Naive thymus-derived CD4-positive, alpha-beta T cell (primary cell): ENCODE measurements at regions not wholly inside any gene's neighbourhood (a gene's known extent, or its start where the extent isn't known, plus 50 kb on each side); places are given as distances from the start of the nearest gene placed in this dataset.

Experiments used
- ATAC-seq: fragments of 150-1000 bp; cut with Tn5 transposase; 2 replicates; pipeline ENCODE4 v1.10.0; 2021; ENCODE audit warnings: mild to moderate bottlenecking, moderate library complexity
- CTCF ChIA-PET: fragments of 350-600 bp; sonication (Branson Sonifier 250); formaldehyde crosslinking; loops from one replicate; lab custom pipeline; 2021; ENCODE audit warnings: antibody characterized with exemption; lab: Charles Lee
- POLR2A ChIA-PET: fragments of 350-600 bp; sonication (Branson Sonifier 250); formaldehyde crosslinking; loops from one replicate; lab custom pipeline; 2021; ENCODE audit warnings: antibody characterized with exemption, inconsistent platforms; lab: Charles Lee
- DNase-seq, 9 donors: peaks; one replicate each; pipeline versions ENCODE4 v3.0.0 to v3.0.0-alpha.2; 2020 to 2022; ENCODE audit warnings: mixed read lengths in 1 of 9
- H3K27ac ChIP-seq: one replicate; pipeline ENCODE4 v1.7.0; 2013; ENCODE audit warnings: mild to moderate bottlenecking, low read depth, low read length, moderate library complexity
- H3K27me3 ChIP-seq, 2 donors: one replicate each; pipeline ENCODE4 v1.7.0; 2013; ENCODE audit warnings: low read length in 2 of 2, mild to moderate bottlenecking in 2 of 2, moderate library complexity in 2 of 2; ENCODE audit not compliant: control insufficient read depth in 2 of 2, insufficient read depth in 2 of 2
- H3K36me3 ChIP-seq, 3 experiments: 1 replicate in 2 of 3; 2 replicates in 1 of 3; pipeline ENCODE4 v1.7.0; 2013; ENCODE audit warnings: low read length in 3 of 3, mild to moderate bottlenecking in 3 of 3, moderate library complexity in 1 of 3; ENCODE audit not compliant: insufficient read depth in 3 of 3, control insufficient read depth in 2 of 3
- H3K4me1 ChIP-seq, 2 donors: one replicate each; pipeline ENCODE4 v1.7.0; 2013; ENCODE audit warnings: low read length in 2 of 2, mild to moderate bottlenecking in 2 of 2, moderate library complexity in 1 of 2; ENCODE audit not compliant: control insufficient read depth in 2 of 2, insufficient read depth in 2 of 2
- H3K4me3 ChIP-seq: 2 replicates; pipeline ENCODE4 v1.7.0; 2013; ENCODE audit warnings: mild to moderate bottlenecking, low read length
- H3K9me3 ChIP-seq, 3 experiments: 1 replicate in 2 of 3; 2 replicates in 1 of 3; pipeline ENCODE4 v1.7.0; 2013; ENCODE audit warnings: low read length in 3 of 3; ENCODE audit not compliant: control insufficient read depth in 2 of 3
- H3K27ac Mint-ChIP-seq, 9 donors: one replicate each; pipeline ENCODE4 v1.8.0; 2020 to 2022; ENCODE audit warnings: mixed read lengths in 9 of 9, mild to moderate bottlenecking in 8 of 9, moderate library complexity in 5 of 9, inconsistent platforms in 2 of 9
- H3K27me3 Mint-ChIP-seq, 5 donors: one replicate each; pipeline ENCODE4 v1.8.0; 2021 to 2022; ENCODE audit warnings: mixed read lengths in 5 of 5, mild to moderate bottlenecking in 1 of 5
- H3K36me3 Mint-ChIP-seq, 5 donors: one replicate each; pipeline ENCODE4 v1.8.0; 2020 to 2022; ENCODE audit warnings: mixed read lengths in 5 of 5, mild to moderate bottlenecking in 3 of 5, inconsistent platforms in 1 of 5
- H3K4me1 Mint-ChIP-seq, 7 donors: one replicate each; pipeline ENCODE4 v1.8.0; 2020 to 2022; ENCODE audit warnings: mixed read lengths in 7 of 7, mild to moderate bottlenecking in 3 of 7, inconsistent platforms in 1 of 7
- H3K4me3 Mint-ChIP-seq, 10 donors: one replicate each; pipeline ENCODE4 v1.8.0; 2020 to 2022; ENCODE audit warnings: mild to moderate bottlenecking in 10 of 10, mixed read lengths in 10 of 10, moderate library complexity in 6 of 10, inconsistent platforms in 2 of 10
- H3K9me3 Mint-ChIP-seq, 11 donors: one replicate each; pipeline ENCODE4 v1.8.0; 2020 to 2022; ENCODE audit warnings: mixed read lengths in 11 of 11, mild to moderate bottlenecking in 4 of 11, inconsistent platforms in 1 of 11, moderate library complexity in 1 of 11
- intact Hi-C, 2 donors: fragments of 100-400 bp; cut with micrococcal nuclease; formaldehyde crosslinking; loops; one replicate each; pipeline ENCODE4 v1.15.1; 2023

DNA sequence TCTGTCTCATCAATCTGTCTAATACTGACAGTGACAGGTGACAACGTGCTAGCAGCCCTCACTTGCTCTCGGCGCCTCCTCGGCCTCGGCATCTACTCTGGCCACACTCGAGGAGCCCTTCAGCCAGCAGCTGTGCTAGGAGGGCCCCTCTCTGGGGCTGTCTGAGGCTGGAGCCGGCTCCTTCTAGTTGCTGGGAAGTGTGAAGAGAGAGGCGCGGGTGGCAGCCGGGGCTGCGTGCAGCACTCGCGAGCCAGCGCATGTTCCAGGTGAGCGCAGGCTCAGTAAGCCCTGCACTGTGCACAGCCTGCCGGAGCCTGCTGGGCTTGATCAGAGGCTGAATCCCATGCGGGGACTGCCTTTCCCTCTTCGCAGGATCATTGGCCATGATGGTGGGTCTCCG, 330.7 kb downstream of the CDH10 start:
- intact Hi-C loops, result no loop called here
- DNase-seq (no peak), ATAC-seq (no peak)
- ChIA-PET CTCF (no interaction called here), POLR2A (no interaction called here)
- peaks cover 0 to 6% (median 0%) of the 10 kb centered on the region in 5 donors for H3K36me3 Mint-ChIP-seq
- Histone ChIP-seq H3K27ac (no peak overlapping the region), H3K4me1 (no peaks in the 10 kb centered on the region), H3K36me3 (no peaks in the 10 kb centered on the region), H3K9me3 (peaks cover 0 to 6% (median 0%) of the 10 kb centered on the region in 3 experiments), H3K27me3 (no peaks in the 10 kb centered on the region), H3K4me3 (no peak overlapping the region)
- H3K27me3 Mint-ChIP-seq, result no peaks in the 10 kb centered on the region
- H3K4me1 Mint-ChIP-seq, result no peaks in the 10 kb centered on the region
- H3K4me3 Mint-ChIP-seq, result no peak overlapping the region
- H3K27ac Mint-ChIP-seq, result no peak overlapping the region
- peaks cover 6 to 63% (median 32%) of the 10 kb centered on the region in 11 donors for H3K9me3 Mint-ChIP-seq

DNA sequence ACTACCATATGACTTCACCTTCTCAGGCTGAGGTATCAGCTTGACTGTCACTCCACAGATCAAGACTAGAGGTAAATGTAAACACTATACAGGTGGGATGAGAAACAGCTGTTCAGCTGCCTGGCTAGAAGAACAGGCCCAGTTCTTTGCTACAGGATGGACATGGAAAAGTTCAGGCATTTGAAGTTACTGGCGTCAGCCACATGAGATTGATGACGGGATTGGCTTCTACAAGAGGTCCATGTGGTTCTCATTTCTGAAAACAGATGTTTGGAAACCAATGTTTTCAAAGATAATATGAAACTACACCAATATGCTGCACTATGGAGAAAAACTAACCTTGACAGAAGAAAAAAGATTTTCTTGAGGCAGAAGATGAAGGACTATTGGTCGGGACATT, 324.1 kb downstream of the CDH10 start:
- Mint-ChIP-seq H3K27me3 (no peaks in the 10 kb centered on the region), H3K9me3 (peaks cover 3 to 20% (median 11%) of the 10 kb centered on the region in 11 donors), H3K4me1 (no peaks in the 10 kb centered on the region), H3K4me3 (no peak overlapping the region), H3K36me3 (no peaks in the 10 kb centered on the region), H3K27ac (no peak overlapping the region)
- Histone ChIP-seq H3K27me3 (no peaks in the 10 kb centered on the region), H3K27ac (no peak overlapping the region), H3K4me1 (no peaks in the 10 kb centered on the region), H3K4me3 (no peak overlapping the region), H3K36me3 (no peaks in the 10 kb centered on the region), H3K9me3 (no peaks in the 10 kb centered on the region)
- no peak for DNase-seq
- ATAC-seq, result no peak
- CTCF ChIA-PET, result no interaction called here
- POLR2A ChIA-PET, result no interaction called here
- intact Hi-C loops, result no loop called here

DNA sequence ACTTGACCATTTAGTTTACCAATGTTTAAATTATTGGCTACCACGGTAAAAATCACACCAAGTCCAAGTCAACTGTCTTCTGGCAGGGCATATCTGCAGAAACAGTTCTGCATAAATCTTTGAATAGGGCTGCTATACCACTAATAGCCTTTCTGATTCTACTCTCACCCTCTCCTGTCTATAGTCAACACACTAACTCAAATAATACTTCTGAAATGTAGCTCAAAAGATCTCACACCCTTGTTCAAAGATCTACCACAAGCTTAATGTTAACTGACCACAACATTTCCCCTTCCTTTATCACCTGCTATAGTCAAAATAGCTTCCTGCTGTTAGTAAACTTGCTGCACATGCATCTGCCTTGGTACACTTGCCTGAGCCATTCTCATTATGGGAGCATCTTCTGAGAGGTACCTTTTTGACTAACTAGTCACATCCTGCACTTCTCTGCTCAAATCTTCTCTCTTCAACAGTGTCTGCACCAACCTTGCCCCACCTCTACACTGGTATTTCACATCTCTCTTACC, 319.4 kb downstream of the CDH10 start:
- Histone ChIP-seq H3K36me3 (no peaks in the 10 kb centered on the region), H3K9me3 (no peaks in the 10 kb centered on the region), H3K4me1 (no peaks in the 10 kb centered on the region), H3K27ac (no peak overlapping the region), H3K4me3 (no peak overlapping the region), H3K27me3 (no peaks in the 10 kb centered on the region)
- H3K27ac Mint-ChIP-seq, result no peak overlapping the region
- no peaks in the 10 kb centered on the region for H3K4me1 Mint-ChIP-seq
- H3K4me3 Mint-ChIP-seq, result no peak overlapping the region
- H3K9me3 Mint-ChIP-seq, result peaks cover 0 to 23% (median 11%) of the 10 kb centered on the region in 11 donors
- CTCF ChIA-PET, result no interaction called here
- DNase-seq (no peak), ATAC-seq (no peak)
- intact Hi-C loops, result no loop called here
- POLR2A ChIA-PET, result no interaction called here
- H3K36me3 Mint-ChIP-seq, result no peaks in the 10 kb centered on the region
- no peaks in the 10 kb centered on the region for H3K27me3 Mint-ChIP-seq

DNA sequence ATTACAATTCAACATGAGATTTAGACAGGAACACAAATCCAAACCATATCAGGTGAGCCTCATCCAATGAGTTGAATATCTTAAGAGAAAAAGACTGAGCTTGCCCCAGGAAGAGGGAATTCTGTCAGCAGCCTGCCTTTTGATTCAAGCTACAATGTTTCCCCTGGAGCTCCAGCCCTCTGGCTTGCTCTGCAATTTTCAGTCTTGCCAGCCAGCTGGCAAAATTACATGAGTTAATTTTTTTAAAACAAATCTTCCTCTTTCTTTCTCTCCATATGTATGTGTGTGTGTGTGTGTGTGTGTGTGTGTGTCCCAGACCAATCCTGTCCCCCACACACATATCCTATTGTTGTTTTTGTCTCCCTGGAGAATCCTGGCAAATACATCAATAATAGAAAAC, 313.2 kb downstream of the CDH10 start:
- DNase-seq, result no peak
- Mint-ChIP-seq H3K36me3 (no peaks in the 10 kb centered on the region), H3K27me3 (no peaks in the 10 kb centered on the region), H3K4me1 (no peaks in the 10 kb centered on the region), H3K4me3 (no peak overlapping the region), H3K27ac (no peak overlapping the region), H3K9me3 (peaks cover 0 to 40% (median 19%) of the 10 kb centered on the region in 11 donors)
- no peak for ATAC-seq
- CTCF ChIA-PET, result no interaction called here
- H3K36me3 ChIP-seq, result no peaks in the 10 kb centered on the region
- no peak overlapping the region for H3K27ac ChIP-seq
- H3K4me3 ChIP-seq, result no peak overlapping the region
- no peaks in the 10 kb centered on the region for H3K27me3 ChIP-seq
- no peaks in the 10 kb centered on the region for H3K4me1 ChIP-seq
- H3K9me3 ChIP-seq, result no peaks in the 10 kb centered on the region
- intact Hi-C loops, result no loop called here
- POLR2A ChIA-PET, result no interaction called here

DNA sequence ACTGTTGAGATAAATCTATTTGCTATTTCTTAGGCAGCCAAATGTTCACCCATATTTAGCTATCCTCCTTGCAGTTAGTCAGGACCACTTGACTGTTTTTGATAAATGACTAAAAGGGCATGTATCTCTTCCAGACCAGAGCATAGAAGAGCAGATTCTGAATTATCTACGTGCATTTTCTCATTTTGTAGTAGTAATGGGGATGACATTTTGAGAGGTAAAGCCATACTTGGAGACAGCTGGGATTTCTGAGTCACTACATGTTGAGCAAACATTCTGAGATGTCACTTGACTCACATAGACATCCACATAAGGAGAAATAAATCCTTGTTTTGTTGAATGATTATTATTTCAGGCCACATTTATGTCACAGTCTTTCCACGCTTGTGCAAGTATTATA, 297.6 kb downstream of the CDH10 start:
- H3K9me3 ChIP-seq, result no peaks in the 10 kb centered on the region
- POLR2A ChIA-PET, result no interaction called here
- no peak overlapping the region for H3K4me3 Mint-ChIP-seq
- H3K27me3 Mint-ChIP-seq, result no peaks in the 10 kb centered on the region
- no peak overlapping the region for H3K27ac ChIP-seq
- H3K4me1 ChIP-seq, result no peaks in the 10 kb centered on the region
- H3K27ac Mint-ChIP-seq, result no peak overlapping the region
- H3K4me3 ChIP-seq, result no peak overlapping the region
- no peaks in the 10 kb centered on the region for H3K36me3 ChIP-seq
- DNase-seq (no peak), ATAC-seq (no peak)
- H3K36me3 Mint-ChIP-seq, result no peaks in the 10 kb centered on the region
- H3K4me1 Mint-ChIP-seq, result no peaks in the 10 kb centered on the region
- peaks cover 0 to 12% (median 4%) of the 10 kb centered on the region in 11 donors for H3K9me3 Mint-ChIP-seq
- CTCF ChIA-PET, result no interaction called here
- H3K27me3 ChIP-seq, result no peaks in the 10 kb centered on the region
- intact Hi-C loops, result no loop called here

DNA sequence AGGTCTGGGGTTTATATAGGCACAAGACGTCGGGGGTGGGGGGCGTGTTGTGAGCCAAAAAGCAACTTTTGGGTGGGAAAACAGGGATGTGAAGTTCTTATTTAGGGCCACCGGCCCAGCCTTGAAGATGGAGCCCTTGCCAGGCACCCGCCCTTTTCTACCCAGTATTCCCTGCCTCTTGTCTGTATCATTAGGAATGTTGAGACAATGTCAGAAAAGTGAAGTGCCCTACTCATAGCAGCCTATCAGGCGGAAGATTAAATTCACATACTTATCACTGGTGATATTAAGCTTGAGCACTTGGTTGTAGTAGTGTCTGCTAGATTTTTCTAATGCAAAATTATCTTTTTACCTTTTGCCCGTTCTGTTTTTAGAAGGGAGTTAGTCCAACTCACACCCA, 293.5 kb downstream of the CDH10 start:
- no peaks in the 10 kb centered on the region for H3K27me3 ChIP-seq
- DNase-seq (no peak), ATAC-seq (no peak)
- H3K4me3 ChIP-seq, result no peak overlapping the region
- H3K36me3 Mint-ChIP-seq, result no peaks in the 10 kb centered on the region
- no peak overlapping the region for H3K27ac ChIP-seq
- no peak overlapping the region for H3K27ac Mint-ChIP-seq
- H3K4me3 Mint-ChIP-seq, result no peak overlapping the region
- peaks cover 0 to 3% (median 0%) of the 10 kb centered on the region in 3 experiments for H3K9me3 ChIP-seq
- CTCF ChIA-PET, result no interaction called here
- peaks cover 1 to 14% (median 7%) of the 10 kb centered on the region in 11 donors for H3K9me3 Mint-ChIP-seq
- no peaks in the 10 kb centered on the region for H3K36me3 ChIP-seq
- no peaks in the 10 kb centered on the region for H3K27me3 Mint-ChIP-seq
- no peaks in the 10 kb centered on the region for H3K4me1 ChIP-seq
- POLR2A ChIA-PET, result no interaction called here
- intact Hi-C loops, result no loop called here
- no peaks in the 10 kb centered on the region for H3K4me1 Mint-ChIP-seq

DNA sequence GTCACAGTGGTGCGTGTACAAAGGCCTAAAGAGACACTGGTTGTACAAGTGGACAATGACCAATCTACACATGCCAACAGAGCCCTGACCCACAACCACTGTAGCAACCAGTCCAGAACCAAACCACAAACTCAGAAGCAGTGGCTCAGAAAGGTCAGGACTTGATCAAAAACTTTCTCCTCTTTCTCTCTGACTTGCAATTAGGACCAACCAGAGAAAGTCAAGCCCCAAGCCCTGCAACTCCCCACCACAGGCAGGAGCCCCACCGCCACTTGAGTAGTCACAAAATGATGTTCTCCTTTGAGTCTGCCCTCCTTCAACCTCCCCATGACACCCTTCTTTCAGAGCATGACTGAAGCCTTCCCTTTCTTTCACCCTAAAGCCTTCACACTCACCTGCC, 291.8 kb downstream of the CDH10 start:
- DNase-seq (no peak), ATAC-seq (no peak)
- H3K36me3 Mint-ChIP-seq, result no peaks in the 10 kb centered on the region
- peaks cover 0 to 3% (median 0%) of the 10 kb centered on the region in 3 experiments for H3K9me3 ChIP-seq
- no peaks in the 10 kb centered on the region for H3K4me1 Mint-ChIP-seq
- no peaks in the 10 kb centered on the region for H3K27me3 ChIP-seq
- CTCF ChIA-PET, result no interaction called here
- peaks cover 2 to 14% (median 7%) of the 10 kb centered on the region in 11 donors for H3K9me3 Mint-ChIP-seq
- no peaks in the 10 kb centered on the region for H3K4me1 ChIP-seq
- POLR2A ChIA-PET, result no interaction called here
- no peak overlapping the region for H3K27ac ChIP-seq
- no peaks in the 10 kb centered on the region for H3K36me3 ChIP-seq
- H3K4me3 Mint-ChIP-seq, result no peak overlapping the region
- no peak overlapping the region for H3K27ac Mint-ChIP-seq
- H3K4me3 ChIP-seq, result no peak overlapping the region
- intact Hi-C loops, result no loop called here
- H3K27me3 Mint-ChIP-seq, result no peaks in the 10 kb centered on the region
